Midbrain (tissue), 1 donor: ENCODE measurements at regions not wholly inside any gene's neighbourhood (a gene's known extent, or its start where the extent isn't known, plus 50 kb on each side); places are given as distances from the start of the nearest gene placed in this dataset.
"Not testable (repeated sequence)": the region's sequence is repeated elsewhere in the genome, so short reads cannot be mapped to it uniquely, and the experiment has no call there.

Experiments
- DNase-seq: peaks from one replicate; lab custom pipeline; 2025; lab: John Stamatoyannopoulos, UW

DNA sequence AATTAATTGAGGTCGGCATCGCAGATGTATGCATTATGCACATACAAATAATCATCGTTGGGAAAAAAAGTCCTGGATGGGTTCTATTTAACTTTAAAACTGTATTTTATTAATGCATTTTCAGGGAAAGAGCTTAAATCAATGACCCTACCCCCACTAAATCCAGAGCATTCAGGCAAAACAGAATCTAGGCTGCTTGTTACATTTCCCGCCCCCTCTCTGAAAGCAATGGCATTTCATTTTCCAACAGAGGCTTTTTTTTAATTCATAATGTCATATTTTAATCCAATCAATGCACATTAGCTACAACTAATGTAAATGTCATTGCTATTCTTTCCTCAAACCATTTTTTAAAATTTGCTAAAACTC lies 117.4 kb upstream of the GRIA1 start:
- no peak for DNase-seq

DNA sequence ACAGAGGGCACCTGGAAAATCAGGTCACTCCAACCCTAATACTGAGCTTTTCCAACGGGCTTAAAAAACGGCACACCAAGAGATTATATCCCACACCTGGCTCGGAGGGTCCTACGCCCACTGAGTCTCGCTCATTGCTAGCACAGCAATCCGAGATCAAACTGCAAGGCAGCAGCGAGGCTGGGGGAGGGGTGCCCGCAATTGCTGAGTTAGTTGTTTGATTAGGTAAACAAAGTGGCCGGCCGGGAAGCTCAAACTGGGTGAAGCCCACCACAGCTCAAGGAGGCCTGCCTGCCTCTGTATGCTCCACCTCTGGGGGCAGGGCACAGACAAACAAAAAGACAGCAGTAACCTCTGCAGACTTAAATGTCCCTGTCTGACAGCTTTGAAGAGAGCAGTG lies 108.8 kb upstream of the GRIA1 start:
- DNase-seq: not testable (repeated sequence)

DNA sequence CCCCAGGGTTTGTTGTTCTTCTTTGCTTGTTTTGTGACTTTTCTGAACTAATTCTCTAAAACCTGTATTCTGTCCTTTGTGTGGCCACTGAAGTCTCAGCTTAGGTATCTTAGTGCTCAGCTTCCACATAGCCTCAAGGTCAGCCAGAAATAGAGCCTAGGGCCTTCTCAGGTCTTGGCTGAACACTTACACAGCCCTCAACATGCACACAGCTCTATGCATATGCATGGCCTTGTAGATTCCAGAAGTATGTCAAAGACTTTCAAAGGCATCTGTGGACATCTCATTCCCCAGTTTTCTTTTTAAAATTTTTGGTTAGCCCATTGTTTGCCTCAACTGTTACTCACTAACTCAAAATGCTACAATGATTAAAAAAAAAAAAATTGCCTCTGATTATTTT lies 99.9 kb upstream of the GRIA1 start:
- DNase-seq: no peak

DNA sequence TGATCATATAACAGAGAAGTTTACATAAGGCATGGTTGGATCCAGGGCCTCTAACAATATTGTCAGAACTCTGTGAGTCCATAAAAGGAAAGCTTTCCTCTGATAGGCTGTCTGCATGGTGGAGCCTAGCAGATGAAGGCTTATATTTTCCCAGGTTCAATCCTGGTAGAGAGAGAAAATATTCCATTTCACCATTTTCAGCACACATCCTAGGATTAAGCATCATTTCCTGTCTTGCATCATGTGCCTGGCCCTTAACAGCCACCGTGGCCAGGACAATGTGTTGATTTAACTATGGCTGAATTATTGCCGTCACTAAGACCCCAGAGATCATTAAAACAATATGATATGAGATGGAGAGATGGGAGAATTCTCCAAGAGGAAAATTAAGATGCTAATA lies 90.9 kb upstream of the GRIA1 start:
- no peak for DNase-seq

DNA sequence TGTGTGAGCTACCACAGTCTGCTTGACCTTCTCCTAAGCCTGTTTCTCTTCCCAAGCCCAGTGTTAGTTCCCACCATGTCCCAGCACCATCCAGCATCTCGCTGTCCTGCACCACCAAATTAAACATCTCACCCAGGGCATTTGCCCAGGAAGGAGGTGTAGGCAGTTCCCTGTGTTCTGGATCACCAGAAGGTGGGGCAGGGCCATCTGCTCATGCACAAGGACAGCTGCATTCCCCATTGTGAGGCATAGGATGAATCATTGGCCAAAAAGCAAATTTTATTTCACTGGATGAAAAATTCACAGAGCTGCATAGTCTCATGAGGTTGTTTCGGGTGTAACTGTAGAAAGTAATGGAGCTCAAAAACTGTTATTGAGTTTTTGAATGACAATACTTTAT lies 89.5 kb upstream of the GRIA1 start:
- DNase-seq: no peak

DNA sequence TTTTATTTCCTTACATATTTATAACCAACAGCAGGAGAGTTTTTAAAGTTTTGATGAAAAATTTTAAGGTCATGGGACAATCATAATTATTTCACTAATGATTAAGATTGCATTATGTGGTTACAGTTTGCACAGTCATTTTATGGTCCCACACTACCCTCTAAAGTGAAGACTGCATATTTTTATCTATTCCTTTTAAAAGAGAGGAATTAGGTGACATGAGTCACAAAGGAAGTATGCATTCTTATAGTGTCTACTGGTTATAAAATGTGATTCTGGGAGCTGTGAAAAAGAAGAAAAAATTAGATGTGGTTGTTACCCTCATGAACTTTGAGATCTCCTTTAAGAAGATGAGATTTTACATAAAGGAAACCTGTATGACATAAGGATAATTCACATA lies 87.9 kb upstream of the GRIA1 start:
- DNase-seq: no peak

DNA sequence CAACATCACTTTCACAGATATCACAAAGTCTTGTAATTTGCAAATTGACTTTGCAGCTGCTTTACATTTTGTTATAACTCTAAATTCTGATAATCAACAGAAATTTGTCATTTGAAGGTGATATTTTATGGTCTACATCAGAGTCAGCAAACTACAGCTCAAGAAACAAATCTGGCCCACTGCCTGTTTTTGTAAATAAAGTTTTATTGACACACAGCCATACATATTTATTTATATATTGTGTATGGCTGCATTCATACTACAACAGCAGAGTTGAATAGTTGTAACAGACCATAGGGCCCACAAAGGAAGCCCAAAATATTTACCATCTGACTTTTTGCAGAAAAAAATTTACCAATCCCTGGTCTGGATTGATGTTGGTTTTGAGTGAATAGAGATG lies 87.0 kb upstream of the GRIA1 start:
- no peak for DNase-seq

DNA sequence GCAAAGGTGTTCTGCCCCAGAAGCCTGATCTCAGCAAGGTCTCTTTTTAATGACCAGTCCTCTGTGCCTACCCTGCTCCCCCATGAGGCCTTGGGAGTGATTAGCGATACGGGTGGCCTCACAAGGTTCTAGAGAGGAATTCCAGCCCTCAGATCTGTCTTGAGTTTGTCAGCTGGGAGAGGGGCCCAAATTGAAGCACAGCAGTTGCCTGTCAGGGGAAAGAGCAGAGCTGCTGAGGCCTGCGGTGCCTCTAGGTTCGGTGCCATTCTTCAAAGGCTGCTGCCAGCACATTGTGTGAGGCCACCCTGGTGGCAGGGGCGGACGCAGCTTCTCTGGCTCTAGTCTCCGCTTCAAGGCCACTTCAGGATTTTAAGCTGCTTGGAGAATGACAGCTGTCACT lies 85.7 kb upstream of the GRIA1 start:
- DNase-seq: no peak

DNA sequence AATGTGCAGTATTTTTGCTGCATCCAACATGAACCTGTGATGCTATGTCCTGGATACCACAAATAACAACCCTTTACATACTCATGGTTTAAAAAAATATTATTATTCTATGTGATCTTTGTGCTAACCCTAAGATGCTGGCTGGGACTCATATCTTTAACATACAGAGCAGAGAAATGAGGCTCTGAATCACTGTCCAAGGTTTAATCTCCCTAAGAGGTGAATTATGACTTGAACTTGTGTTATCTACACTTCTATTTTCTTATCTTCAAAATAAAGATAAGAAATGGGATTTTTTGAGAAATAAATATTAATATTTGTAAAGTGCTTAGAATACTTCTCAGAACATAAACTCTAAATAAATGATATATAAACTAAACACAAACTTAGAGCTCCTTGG lies 68.8 kb upstream of the GRIA1 start:
- DNase-seq: no peak

DNA sequence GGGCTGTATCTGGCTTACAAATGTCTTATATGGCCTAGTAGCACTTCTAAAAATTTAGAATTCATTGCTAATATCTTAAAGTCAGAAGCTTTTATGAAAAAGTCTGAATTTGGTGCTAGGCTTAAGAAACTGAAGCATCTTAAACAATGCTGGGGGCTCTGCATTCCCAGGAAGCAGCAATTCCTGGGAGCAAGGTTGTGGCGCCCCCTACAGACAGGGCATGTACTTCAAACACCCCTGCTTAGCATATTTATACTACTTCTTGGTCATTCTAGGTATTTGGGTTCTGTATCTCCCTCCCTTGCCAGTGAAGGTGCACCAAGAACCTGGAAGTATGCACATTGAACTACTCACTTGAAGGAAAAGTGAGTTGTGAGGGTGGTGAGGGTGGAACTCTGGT lies 64.6 kb upstream of the GRIA1 start:
- DNase-seq: no peak

DNA sequence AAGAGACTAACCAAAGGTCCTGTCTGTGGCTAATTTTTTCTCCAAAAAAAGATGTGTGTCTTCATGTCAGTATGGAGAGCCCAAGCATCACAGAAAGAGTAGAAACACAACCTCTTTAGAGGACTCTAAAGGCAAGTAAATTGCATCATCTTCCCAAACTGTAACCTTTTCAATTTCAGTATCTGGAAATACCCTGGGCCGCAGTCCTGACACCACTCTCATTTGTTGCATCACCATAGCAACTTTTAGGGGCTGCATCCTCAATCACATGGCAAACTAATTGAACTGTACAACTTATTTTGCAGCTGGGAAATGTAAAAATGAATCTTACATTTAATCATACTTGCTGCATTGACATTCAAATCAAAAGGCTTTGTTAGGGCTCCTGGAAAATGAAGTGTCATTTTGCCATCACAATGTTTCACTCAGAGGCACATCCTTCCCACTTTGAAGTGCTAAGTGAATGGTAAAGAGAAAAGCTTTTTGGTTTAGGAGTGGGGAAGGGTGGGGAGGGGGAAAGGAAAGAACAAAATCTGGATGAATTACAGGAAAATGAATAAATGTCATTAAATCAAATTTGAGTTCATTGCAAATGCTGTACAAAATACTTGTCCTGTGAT lies 60.6 kb upstream of the GRIA1 start:
- DNase-seq: no peak

DNA sequence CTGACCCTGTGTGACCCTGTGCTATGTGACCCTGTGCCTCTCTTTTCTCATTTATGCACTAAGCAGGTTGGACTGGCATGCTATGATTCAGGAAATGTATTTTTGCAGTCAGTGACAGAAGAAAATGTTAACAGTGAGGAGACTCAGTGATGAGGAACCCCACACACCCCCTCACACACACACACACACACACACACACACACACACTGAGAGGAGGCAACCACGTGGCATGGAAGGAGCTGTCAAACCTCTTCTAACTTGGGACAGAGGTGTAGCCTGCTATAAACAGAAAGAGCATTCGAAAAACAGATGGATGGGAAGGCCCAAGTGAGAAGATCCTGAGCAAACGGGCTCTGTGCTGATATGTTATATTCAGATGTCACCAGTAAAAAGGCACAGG lies 57.9 kb upstream of the GRIA1 start:
- no peak for DNase-seq

DNA sequence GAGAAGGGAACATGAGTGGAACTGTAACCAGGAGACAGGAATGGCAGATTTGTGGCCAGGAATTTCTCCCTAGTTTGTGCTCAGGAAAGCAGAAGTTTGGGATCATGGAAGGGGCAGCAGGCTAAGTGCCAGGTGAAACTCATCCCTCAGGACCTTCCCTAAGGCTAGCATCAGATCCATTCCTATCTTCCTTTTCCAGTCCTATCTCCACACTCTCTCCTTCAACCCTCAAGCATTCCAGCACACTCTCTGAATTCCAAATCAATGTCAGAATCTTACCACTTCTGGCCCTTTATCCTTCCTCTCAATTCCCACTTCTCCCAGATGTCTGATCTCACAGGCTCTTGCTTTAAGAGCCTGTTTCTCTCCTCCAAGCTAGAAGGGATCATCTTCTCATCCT lies 53.2 kb upstream of the GRIA1 start:
- DNase-seq: no peak

DNA sequence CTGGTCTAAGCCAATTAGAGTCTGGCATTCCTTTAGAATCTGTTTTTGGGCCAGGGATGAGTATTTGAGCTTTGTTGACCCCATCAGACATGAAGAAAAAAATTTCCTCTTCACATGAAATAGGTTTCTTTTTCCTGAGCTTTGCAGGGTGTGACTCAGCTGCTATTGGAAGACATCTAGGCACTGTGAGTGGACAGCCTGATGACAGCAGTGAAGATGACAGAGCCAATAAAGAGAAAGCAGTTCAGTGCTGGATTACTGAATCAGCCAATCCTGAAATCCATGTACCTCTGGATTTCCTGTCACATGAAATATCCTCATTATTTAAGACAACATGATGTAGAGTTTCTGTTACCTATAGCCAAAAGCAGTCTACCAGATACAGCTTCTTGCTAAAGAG lies 51.3 kb upstream of the GRIA1 start:
- no peak for DNase-seq
